MCF 10A (cell line): ENCODE measurements at regions not wholly inside any gene's neighbourhood (a gene's known extent, or its start where the extent isn't known, plus 50 kb on each side); places are given as distances from the start of the nearest gene placed in this dataset.

Experiments used
- BruUV-seq: library from RNA; stranded (reverse); fragments of 400-500 nt; replicated peaks from 2 replicates; lab custom pipeline; 2021; lab: Mats Ljungman, UMichigan
- CTCF ChIA-PET: fragments of 300-600 bp; sonication (Branson Sonifier 250); formaldehyde crosslinking; extraction: SDS; loops from one replicate; lab custom pipeline; 2021; ENCODE audit warnings: antibody characterized with exemption, inconsistent platforms; lab: Yijun Ruan, JAX
- POLR2A ChIA-PET: fragments of 300-600, 350-650 bp; sonication (Branson Sonifier 250); formaldehyde crosslinking; extraction: SDS; loops from one replicate; lab custom pipeline; 2020; ENCODE audit warnings: antibody characterized with exemption, inconsistent platforms; lab: Yijun Ruan, JAX
- DNase-seq: peaks from one replicate; pipeline ENCODE4 v3.0.0-alpha.2; 2018; ENCODE audit not compliant: unreplicated experiment
- H3K27ac Mint-ChIP-seq: one replicate; pipeline ENCODE4 v1.8.0; 2022; ENCODE audit warnings: mild to moderate bottlenecking, low read depth, mixed read lengths; ENCODE audit not compliant: unreplicated experiment
- H3K27me3 Mint-ChIP-seq: one replicate; pipeline ENCODE4 v1.8.0; 2022; ENCODE audit warnings: mixed read lengths; ENCODE audit not compliant: insufficient read depth, unreplicated experiment
- H3K36me3 Mint-ChIP-seq: one replicate; pipeline ENCODE4 v1.8.0; 2022; ENCODE audit warnings: mild to moderate bottlenecking, moderate library complexity, mixed read lengths; ENCODE audit not compliant: insufficient read depth, unreplicated experiment
- H3K4me1 Mint-ChIP-seq: one replicate; pipeline ENCODE4 v1.8.0; 2022; ENCODE audit warnings: mixed read lengths; ENCODE audit not compliant: insufficient read depth, unreplicated experiment
- H3K4me3 Mint-ChIP-seq: one replicate; pipeline ENCODE4 v1.8.0; 2022; ENCODE audit warnings: mild to moderate bottlenecking, moderate library complexity, mixed read lengths; ENCODE audit not compliant: unreplicated experiment
- H3K9me3 Mint-ChIP-seq: one replicate; pipeline ENCODE4 v1.8.0; 2022; ENCODE audit warnings: mixed read lengths; ENCODE audit not compliant: unreplicated experiment
- CTCF ChIP-seq: fragments of 200-600 bp; IDR thresholded peaks from one replicate; pipeline ENCODE4 v1.8.0; 2022; ENCODE audit warnings: antibody characterized with exemption, mild to moderate bottlenecking; ENCODE audit not compliant: unreplicated experiment
- intact Hi-C: fragments of 100-400 bp; cut with micrococcal nuclease; formaldehyde crosslinking; loops from 2 replicates; pipeline ENCODE4 v1.14.1; 2022

- ChIA-PET POLR2A (no interaction called here), CTCF (no interaction called here)
- Mint-ChIP-seq H3K9me3 (no peaks in the 10 kb centered on the region), H3K36me3 (no peaks in the 10 kb centered on the region), H3K27me3 (no peaks in the 10 kb centered on the region), H3K27ac (no peak overlapping the region), H3K4me3 (no peak overlapping the region), H3K4me1 (peaks cover 11% of the 10 kb centered on the region)
- BruUV-seq = no TSS peak
- intact Hi-C loops = no loop called here
- TF ChIP-seq CTCF = no peak
- peak; percentile 35 for DNase-seq
These were observed 271.1 kb upstream of the RPS23 start for GRCh38 chr5:82549263-82549662.

- Mint-ChIP-seq H3K4me1 (peaks cover under 1% of the 10 kb centered on the region), H3K27ac (no peak overlapping the region), H3K9me3 (no peaks in the 10 kb centered on the region), H3K27me3 (no peaks in the 10 kb centered on the region), H3K36me3 (no peaks in the 10 kb centered on the region), H3K4me3 (no peak overlapping the region)
- DNase-seq = no peak
- no peak for TF ChIP-seq CTCF
- CTCF ChIA-PET = no interaction called here
- BruUV-seq = no TSS peak
- POLR2A ChIA-PET = no interaction called here
- intact Hi-C loops = no loop called here
These were observed 265.9 kb upstream of the RPS23 start for GRCh38 chr5:82544004-82544403.

GRCh38 chr5:82540301-82540700 lies 262.1 kb upstream of the RPS23 start:
- CTCF ChIA-PET = interaction anchor here (0.6 to 1.6 kb wide), 2 partner anchors 33 to 171 kb away, joined by 3 read pairs; no protein-coding TSS in a partner anchor
- BruUV-seq = no TSS peak
- Mint-ChIP-seq H3K27ac (no peak overlapping the region), H3K9me3 (no peaks in the 10 kb centered on the region), H3K27me3 (no peaks in the 10 kb centered on the region), H3K36me3 (no peaks in the 10 kb centered on the region), H3K4me1 (no peaks in the 10 kb centered on the region), H3K4me3 (no peak overlapping the region)
- intact Hi-C loops = no loop called here
- TF ChIP-seq CTCF = no peak
- no peak for DNase-seq
- POLR2A ChIA-PET = interaction anchor here (0.7 kb wide), 1 partner anchor 430 kb away, joined by 3 read pairs; no protein-coding TSS in a partner anchor

GRCh38 chr5:82538339-82539034 lies 260.3 kb upstream of the RPS23 start:
- Mint-ChIP-seq H3K4me3 (no peak overlapping the region), H3K4me1 (no peaks in the 10 kb centered on the region), H3K9me3 (no peaks in the 10 kb centered on the region), H3K27ac (no peak overlapping the region), H3K36me3 (no peaks in the 10 kb centered on the region), H3K27me3 (no peaks in the 10 kb centered on the region)
- no TSS peak for BruUV-seq
- CTCF ChIA-PET = interaction anchor here (1.6 kb wide), 1 partner anchor 31 kb away, joined by 3 read pairs; no protein-coding TSS in a partner anchor
- intact Hi-C loops = no loop called here
- no peak for TF ChIP-seq CTCF
- no peak for DNase-seq
- POLR2A ChIA-PET = no interaction called here
